Lung (tissue), 11 donors: ENCODE measurements at regions not wholly inside any gene's neighbourhood (a gene's known extent, or its start where the extent isn't known, plus 50 kb on each side); places are given as distances from the start of the nearest gene placed in this dataset.

ENCODE experiments used
- ATAC-seq: fragments of 200-7000 bp; cut with Tn5 transposase; one replicate; pipeline ENCODE4 v1.9.1; 2020; ENCODE audit warnings: moderate number of reproducible peaks; ENCODE audit not compliant: insufficient read depth, low FRiP score
- DNase-seq, 3 donors: peaks; one replicate each; pipeline ENCODE4 v3.0.0-alpha.2; 2013 to 2017
- H3K27ac ChIP-seq, 2 donors: one replicate each; pipeline ENCODE4 v1.5.1; 2013; ENCODE audit warnings: mild to moderate bottlenecking in 2 of 2, moderate library complexity in 2 of 2, control low read depth in 1 of 2, inconsistent platforms in 1 of 2, low read depth in 1 of 2, low read length in 1 of 2
- H3K27me3 ChIP-seq, 3 donors: one replicate each; pipeline ENCODE4 v1.5.1; 2013; ENCODE audit warnings: low read length in 2 of 3; ENCODE audit not compliant: control insufficient read depth in 3 of 3, insufficient read depth in 3 of 3
- H3K36me3 ChIP-seq, 4 donors: one replicate each; pipeline ENCODE4 v1.5.1; 2013; ENCODE audit warnings: low read length in 4 of 4, mild to moderate bottlenecking in 1 of 4, moderate library complexity in 1 of 4; ENCODE audit not compliant: control insufficient read depth in 4 of 4, insufficient read depth in 4 of 4
- H3K4me1 ChIP-seq, 5 donors: one replicate each; pipeline ENCODE4 v1.5.1; 2013; ENCODE audit warnings: low read length in 5 of 5, mild to moderate bottlenecking in 2 of 5, moderate library complexity in 1 of 5; ENCODE audit not compliant: control insufficient read depth in 5 of 5, insufficient read depth in 5 of 5
- H3K4me3 ChIP-seq: one replicate; pipeline ENCODE4 v1.5.1; 2013; ENCODE audit warnings: mild to moderate bottlenecking, control low read depth, moderate library complexity
- H3K9ac ChIP-seq, 2 donors: one replicate each; pipeline ENCODE4 v1.5.1; 2013; ENCODE audit warnings: low read length in 2 of 2, control low read depth in 1 of 2; ENCODE audit not compliant: insufficient read depth in 1 of 2
- H3K9me3 ChIP-seq, 4 donors: one replicate each; pipeline ENCODE4 v1.5.1; 2013; ENCODE audit warnings: low read length in 3 of 4, mild to moderate bottlenecking in 1 of 4, moderate library complexity in 1 of 4; ENCODE audit not compliant: control insufficient read depth in 4 of 4, insufficient read depth in 3 of 4
- CTCF ChIP-seq: IDR thresholded peaks from 2 replicates; pipeline ENCODE4 v1.5.1; 2012; ENCODE audit warnings: mild to moderate bottlenecking; ENCODE audit errors: control extremely low read depth, extremely low read depth
- WGBS, 2 donors: extraction: QIAGEN DNeasy Blood & Tissue Kit; methylation state at CpG; one replicate each; pipeline ENCODE4 v1.1.7; 2013; 5-methylcytosine and 5-hydroxymethylcytosine counted together
- donor health status: control.
- donor health status: control.
- donor health status: Bipolar disorder and iron deficiency.
- donor health status: healthy.
- donor health status: DM: yes; HTN: yes; CAD: no.

- Histone ChIP-seq H3K4me1 (no peaks in the 10 kb centered on the region), H3K27ac (no peak overlapping the region), H3K27me3 (no peaks in the 10 kb centered on the region), H3K9ac (no peak overlapping the region), H3K36me3 (peaks cover 1 to 47% (median 22%) of the 10 kb centered on the region in 4 donors), H3K9me3 (peaks cover 0 to 19% (median 10%) of the 10 kb centered on the region in 4 donors), H3K4me3 (no peak overlapping the region)
- ATAC-seq (no peak), DNase-seq (no peak)
- WGBS, 2 donors: 79 to 81% methylated on average over 3 of the region's 3 CpGs
- no peak for TF ChIP-seq CTCF
These were observed 86.1 kb downstream of the PTPRS start for GRCh38 chr19:5254543-5254942.

GRCh38 chr19:5253406-5254110 lies 87.1 kb downstream of the PTPRS start:
- ATAC-seq (no peak), DNase-seq (no peak)
- Histone ChIP-seq H3K4me3 (no peak overlapping the region), H3K27ac (no peak overlapping the region), H3K9me3 (peaks cover 0 to 19% (median 10%) of the 10 kb centered on the region in 4 donors), H3K4me1 (no peaks in the 10 kb centered on the region), H3K36me3 (peaks cover 1 to 43% (median 22%) of the 10 kb centered on the region in 4 donors), H3K9ac (no peak overlapping the region), H3K27me3 (no peaks in the 10 kb centered on the region)
- 88 to 95% methylated on average over 3 of the region's 3 CpGs for WGBS, 2 donors
- no peak for TF ChIP-seq CTCF

DNA sequence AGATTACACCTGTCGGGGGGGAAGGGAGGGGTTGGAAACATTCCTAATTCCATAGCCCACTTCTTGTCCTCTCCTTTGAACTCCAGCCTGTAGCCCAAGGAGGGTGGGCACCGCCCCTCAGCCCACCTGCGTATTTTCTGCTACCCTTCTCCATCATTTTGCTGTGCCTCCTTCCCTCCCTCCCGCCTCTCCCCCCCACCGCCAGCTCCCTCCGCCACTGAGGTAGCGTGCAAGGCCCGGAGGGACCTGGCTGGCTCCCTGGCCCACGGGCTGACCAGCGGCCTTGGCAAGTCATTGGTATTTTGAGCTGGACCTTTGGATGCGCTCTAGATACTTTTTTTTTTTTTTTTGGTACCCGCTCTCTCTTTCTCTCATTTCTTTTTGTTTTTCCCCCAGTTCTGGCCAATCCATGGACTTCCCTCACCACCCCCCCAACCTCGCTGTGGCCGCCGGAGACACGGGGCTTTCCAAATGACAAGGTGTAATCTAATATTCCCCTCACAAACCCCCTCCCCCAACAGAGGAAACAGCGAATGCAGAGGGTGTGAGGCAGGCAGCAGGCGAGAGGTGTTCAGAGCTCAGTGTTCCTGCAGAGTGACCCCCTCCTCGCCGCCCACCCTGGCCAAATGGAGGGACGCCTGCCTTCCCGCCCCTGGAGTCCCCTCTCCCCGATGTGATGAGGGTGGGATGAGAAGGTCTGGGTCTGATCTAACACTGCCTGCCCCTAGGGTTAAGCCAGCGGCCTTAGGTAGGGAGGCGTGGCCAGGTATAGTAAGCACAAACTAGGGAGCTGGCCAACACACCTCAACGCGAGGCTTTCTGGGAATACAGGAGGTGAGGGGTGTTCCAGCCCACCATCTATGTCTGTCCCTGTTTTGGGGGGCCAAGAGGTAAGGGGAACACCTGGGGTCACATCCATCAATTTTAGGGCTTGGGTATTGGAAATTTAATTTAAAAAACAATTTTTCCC lies 89.2 kb downstream of the PTPRS start:
- Histone ChIP-seq H3K27ac (no peak overlapping the region), H3K27me3 (no peaks in the 10 kb centered on the region), H3K9ac (no peak overlapping the region), H3K4me1 (no peaks in the 10 kb centered on the region), H3K36me3 (peaks cover 1 to 32% (median 15%) of the 10 kb centered on the region in 4 donors), H3K9me3 (peaks cover 0 to 14% (median 10%) of the 10 kb centered on the region in 4 donors), H3K4me3 (no peak overlapping the region)
- WGBS, 2 donors: 79 to 85% methylated on average over 25 to 27 of the region's 27 CpGs
- no peak for TF ChIP-seq CTCF
- DNase-seq (no peak), ATAC-seq (no peak)
